Activated B cell treated with CpG ODN at 0.5 μM for 24 hours (primary cell): ENCODE measurements at regions not wholly inside any gene's neighbourhood (a gene's known extent, or its start where the extent isn't known, plus 50 kb on each side); places are given as distances from the start of the nearest gene placed in this dataset.
"Not testable (repeated sequence)": the region's sequence is repeated elsewhere in the genome, so short reads cannot be mapped to it uniquely, and the experiment has no call there.

Experiments used
- ATAC-seq: fragments of 200-7000 bp; cut with Tn5 transposase; one replicate; pipeline ENCODE4 v1.10.0; 2021; ENCODE audit warnings: low read depth, mild to moderate bottlenecking, moderate library complexity
- CTCF ChIA-PET: fragments of 350-600 bp; sonication (Branson Sonifier 250); formaldehyde crosslinking; loops from one replicate; lab custom pipeline; 2021; ENCODE audit warnings: antibody characterized with exemption; lab: Charles Lee
- POLR2A ChIA-PET: fragments of 350-600 bp; sonication (Branson Sonifier 250); formaldehyde crosslinking; loops from one replicate; lab custom pipeline; 2021; ENCODE audit warnings: antibody characterized with exemption; lab: Charles Lee
- DNase-seq: peaks from one replicate; pipeline ENCODE4 v3.0.0; 2022
- H3K27ac Mint-ChIP-seq: one replicate; pipeline ENCODE4 v1.8.0; 2020; ENCODE audit warnings: mixed read lengths
- H3K27me3 Mint-ChIP-seq: one replicate; pipeline ENCODE4 v1.8.0; 2021; ENCODE audit warnings: mixed read lengths
- H3K36me3 Mint-ChIP-seq: one replicate; pipeline ENCODE4 v1.8.0; 2021; ENCODE audit warnings: low read depth, mixed read lengths
- H3K4me1 Mint-ChIP-seq: one replicate; pipeline ENCODE4 v1.8.0; 2021; ENCODE audit warnings: mixed read lengths
- H3K4me3 Mint-ChIP-seq: one replicate; pipeline ENCODE4 v1.8.0; 2020; ENCODE audit warnings: mild to moderate bottlenecking, mixed read lengths
- H3K9me3 Mint-ChIP-seq: one replicate; pipeline ENCODE4 v1.8.0; 2020; ENCODE audit warnings: mixed read lengths
- CTCF ChIP-seq: fragments of 200-600 bp; IDR thresholded peaks from one replicate; pipeline ENCODE4 v1.8.0; 2022; ENCODE audit warnings: antibody characterized with exemption, mild to moderate bottlenecking
- intact Hi-C: fragments of 100-400 bp; cut with micrococcal nuclease; formaldehyde crosslinking; loops from one replicate; pipeline ENCODE4 v1.15.1; 2024

GRCh38 chr1:96525657-96526557, 195.7 kb upstream of the PTBP2 start:
- POLR2A ChIA-PET, result no interaction called here
- no peak overlapping the region for H3K27ac Mint-ChIP-seq
- TF ChIP-seq CTCF, result no peak

GRCh38 chr1:96528672-96529071, 192.9 kb upstream of the PTBP2 start:
- ATAC-seq, CTCF ChIA-PET, intact Hi-C loops, DNase-seq, H3K36me3 Mint-ChIP-seq, H3K4me3 Mint-ChIP-seq, H3K27me3 Mint-ChIP-seq, H3K27ac Mint-ChIP-seq, H3K4me1 Mint-ChIP-seq, POLR2A ChIA-PET: not testable (repeated sequence)
- peaks cover 14% of the 10 kb centered on the region for H3K9me3 Mint-ChIP-seq

More at GRCh38 chr1:96525657-96526557, 195.7 kb upstream of the PTBP2 start:
- no peaks in the 10 kb centered on the region for H3K36me3 Mint-ChIP-seq
- intact Hi-C loops, result no loop called here
- H3K4me3 Mint-ChIP-seq, result no peak overlapping the region
- no peaks in the 10 kb centered on the region for H3K27me3 Mint-ChIP-seq
- DNase-seq (no peak), ATAC-seq (no peak)
- H3K9me3 Mint-ChIP-seq, result peaks cover 12% of the 10 kb centered on the region
- CTCF ChIA-PET, result no interaction called here
- H3K4me1 Mint-ChIP-seq, result no peaks in the 10 kb centered on the region

- no peak for TF ChIP-seq CTCF
- ChIA-PET CTCF (no interaction called here), POLR2A (no interaction called here)
- Mint-ChIP-seq H3K27me3 (no peaks in the 10 kb centered on the region), H3K4me3 (no peak overlapping the region), H3K27ac (no peak overlapping the region), H3K4me1 (no peaks in the 10 kb centered on the region), H3K36me3 (no peaks in the 10 kb centered on the region), H3K9me3 (peaks cover 5% of the 10 kb centered on the region)
- intact Hi-C loops, result no loop called here
- ATAC-seq (no peak), DNase-seq (no peak)
Observed at GRCh38 chr1:96533820-96534219, 187.8 kb upstream of the PTBP2 start.

GRCh38 chr1:96536581-96536980, 185.0 kb upstream of the PTBP2 start:
- no peaks in the 10 kb centered on the region for H3K27me3 Mint-ChIP-seq
- ATAC-seq, result no peak
- ChIA-PET POLR2A (no interaction called here), CTCF (no interaction called here)
- no peak overlapping the region for H3K27ac Mint-ChIP-seq
- no peak overlapping the region for H3K4me3 Mint-ChIP-seq
- intact Hi-C loops, result no loop called here
- H3K9me3 Mint-ChIP-seq, result peaks cover 2% of the 10 kb centered on the region
- H3K4me1 Mint-ChIP-seq, result no peaks in the 10 kb centered on the region
- TF ChIP-seq CTCF, result no peak
- no peak for DNase-seq
- H3K36me3 Mint-ChIP-seq, result no peaks in the 10 kb centered on the region

- Mint-ChIP-seq H3K27me3 (no peaks in the 10 kb centered on the region), H3K36me3 (no peaks in the 10 kb centered on the region), H3K4me1 (no peaks in the 10 kb centered on the region), H3K9me3 (peaks cover under 1% of the 10 kb centered on the region), H3K27ac (no peak overlapping the region), H3K4me3 (no peak overlapping the region)
- DNase-seq, result no peak
- POLR2A ChIA-PET, result no interaction called here
- CTCF ChIA-PET, result no interaction called here
- ATAC-seq, result no peak
- intact Hi-C loops, result no loop called here
- no peak for TF ChIP-seq CTCF
Observed at GRCh38 chr1:96538111-96538641, 183.4 kb upstream of the PTBP2 start.
